ENCODE measurements at regions not wholly inside any gene's neighbourhood (a gene's known extent, or its start where the extent isn't known, plus 50 kb on each side); places are given as distances from the start of the nearest gene placed in this dataset.

GRCh38 chr2:150621526-150622213, 134.2 kb upstream of the RND3 start:
- H3K27ac Mint-ChIP-seq: no peak overlapping the region
- no peak for DNase-seq (ENCODE audit: low spot score in 2 of 2)
- no peaks in the 10 kb centered on the region for H3K4me1 Mint-ChIP-seq
- no peaks in the 10 kb centered on the region for H3K27me3 Mint-ChIP-seq
- H3K9me3 Mint-ChIP-seq: peaks cover 5% of the 10 kb centered on the region
- H3K36me3 Mint-ChIP-seq: no peaks in the 10 kb centered on the region
- no peak overlapping the region for H3K4me3 Mint-ChIP-seq
- ATAC-seq (ENCODE audit: low read depth): no peak

DNA sequence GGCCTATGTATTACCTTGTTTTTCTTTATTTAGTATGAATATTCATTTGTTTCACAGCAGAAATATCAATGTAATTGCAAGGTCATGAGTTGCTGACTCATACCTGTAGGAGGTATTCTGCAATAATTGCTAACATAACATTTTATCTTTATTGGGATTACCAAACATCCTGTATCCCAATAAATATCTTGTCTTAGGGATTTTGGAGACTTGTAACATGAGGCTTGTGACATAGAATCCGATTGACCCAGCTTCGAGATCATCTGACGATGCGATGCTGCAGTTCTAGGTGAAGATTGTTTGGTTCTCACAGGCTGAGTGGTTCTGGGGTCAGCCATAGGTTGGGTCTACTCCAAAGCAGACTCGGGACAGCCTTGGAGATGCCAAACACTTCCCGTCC, 133.4 kb upstream of the RND3 start:
- no peaks in the 10 kb centered on the region for H3K36me3 Mint-ChIP-seq
- H3K27ac Mint-ChIP-seq: no peak overlapping the region
- ATAC-seq (ENCODE audit: low read depth) (no peak), DNase-seq (ENCODE audit: low spot score in 2 of 2) (no peak)
- H3K4me3 Mint-ChIP-seq: no peak overlapping the region
- peaks cover 1% of the 10 kb centered on the region for H3K9me3 Mint-ChIP-seq
- no peaks in the 10 kb centered on the region for H3K4me1 Mint-ChIP-seq
- no peaks in the 10 kb centered on the region for H3K27me3 Mint-ChIP-seq

DNA sequence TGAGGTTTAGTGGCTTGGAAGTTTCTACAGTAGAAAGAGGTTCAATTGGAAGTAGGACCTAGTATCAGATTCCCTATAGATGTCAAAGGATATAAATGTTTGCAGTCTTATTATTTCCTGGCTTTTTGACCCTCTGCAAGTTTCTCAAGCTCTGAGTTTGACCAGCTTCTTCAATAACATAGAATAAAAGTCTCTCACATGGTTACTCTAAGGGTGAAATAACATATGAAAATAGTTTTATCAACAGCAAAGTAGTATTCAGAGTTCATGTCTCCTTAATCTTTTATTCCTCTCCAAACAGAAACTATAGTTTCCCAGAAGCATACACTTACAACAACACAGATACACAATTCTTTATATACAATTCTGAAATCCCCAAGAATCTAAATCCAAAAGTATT, 132.9 kb upstream of the RND3 start:
- Mint-ChIP-seq H3K4me3 (no peak overlapping the region), H3K27me3 (no peaks in the 10 kb centered on the region), H3K36me3 (no peaks in the 10 kb centered on the region), H3K4me1 (no peaks in the 10 kb centered on the region), H3K27ac (no peak overlapping the region), H3K9me3 (peaks cover 1% of the 10 kb centered on the region)
- ATAC-seq (ENCODE audit: low read depth) (no peak), DNase-seq (ENCODE audit: low spot score in 2 of 2) (no peak)

DNA sequence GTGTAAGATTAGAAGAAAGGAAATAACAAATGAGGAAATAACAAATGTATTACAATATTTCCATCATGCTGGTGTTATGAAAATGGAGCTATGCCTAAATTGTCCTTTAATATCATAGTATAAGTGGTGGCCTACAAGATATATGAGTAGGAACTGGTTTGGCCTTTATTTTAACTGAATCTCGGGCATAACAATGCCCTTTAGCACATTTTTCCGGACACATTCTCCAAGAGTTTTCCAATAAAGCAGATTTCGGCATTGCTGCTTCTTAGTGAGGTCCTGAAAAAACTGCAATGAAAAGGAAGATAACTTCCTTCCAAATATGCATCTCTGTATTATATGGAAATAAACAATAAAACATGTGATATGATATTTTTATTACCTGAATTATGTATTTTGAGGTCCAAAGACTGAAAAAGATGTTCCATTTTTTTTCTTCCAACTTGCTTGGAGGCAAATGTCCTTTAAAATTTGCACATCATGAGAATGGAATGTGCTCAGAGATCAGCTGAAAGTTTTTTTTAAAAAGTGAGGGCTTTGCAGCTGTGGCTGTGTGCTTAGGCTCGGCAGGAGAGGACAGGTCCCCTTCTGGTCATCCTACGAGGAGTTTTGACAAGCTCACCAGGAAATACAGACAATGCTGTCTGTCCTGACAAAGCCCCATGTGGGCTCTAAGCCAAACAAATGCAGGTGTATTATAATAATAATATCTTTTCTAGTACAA, 132.3 kb upstream of the RND3 start:
- H3K9me3 Mint-ChIP-seq: peaks cover 1% of the 10 kb centered on the region
- H3K4me1 Mint-ChIP-seq: no peaks in the 10 kb centered on the region
- no peak for DNase-seq (ENCODE audit: low spot score in 2 of 2)
- no peaks in the 10 kb centered on the region for H3K27me3 Mint-ChIP-seq
- H3K4me3 Mint-ChIP-seq: no peak overlapping the region
- no peak overlapping the region for H3K27ac Mint-ChIP-seq
- ATAC-seq (ENCODE audit: low read depth): no peak
- H3K36me3 Mint-ChIP-seq: no peaks in the 10 kb centered on the region

DNA sequence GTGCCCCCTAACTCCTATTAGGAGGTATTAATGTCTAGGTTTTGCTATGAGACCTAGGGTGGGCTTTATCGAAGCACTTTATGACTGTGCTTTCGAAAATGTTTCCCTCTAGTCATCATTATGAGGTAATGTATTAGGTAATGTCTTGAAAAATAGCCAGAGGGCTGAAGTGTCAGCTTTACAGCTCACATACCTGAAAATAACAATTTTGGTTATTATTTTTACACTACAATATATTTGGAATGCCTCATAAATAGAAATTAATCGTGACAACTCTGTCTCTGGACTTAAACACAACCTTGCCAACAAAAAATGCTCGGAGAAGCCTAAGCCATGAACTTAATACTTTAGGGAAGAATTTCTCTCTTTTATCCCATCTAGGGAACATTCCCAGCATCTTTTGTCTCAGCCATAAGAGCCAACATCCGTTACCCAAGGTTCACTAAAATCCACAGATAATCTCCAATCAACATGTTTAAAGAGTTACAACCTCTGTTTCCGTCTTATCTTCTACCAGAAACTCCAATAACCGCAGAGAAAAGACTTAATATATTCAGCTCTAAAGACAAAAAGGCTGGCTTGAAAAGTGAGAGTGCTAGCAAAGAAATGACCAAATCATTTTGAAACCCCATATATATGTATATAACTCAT, 130.9 kb upstream of the RND3 start:
- H3K27ac Mint-ChIP-seq: no peak overlapping the region
- no peaks in the 10 kb centered on the region for H3K36me3 Mint-ChIP-seq
- no peaks in the 10 kb centered on the region for H3K27me3 Mint-ChIP-seq
- DNase-seq (ENCODE audit: low spot score in 2 of 2) (no peak), ATAC-seq (ENCODE audit: low read depth) (no peak)
- no peaks in the 10 kb centered on the region for H3K4me1 Mint-ChIP-seq
- no peak overlapping the region for H3K4me3 Mint-ChIP-seq
- peaks cover 1% of the 10 kb centered on the region for H3K9me3 Mint-ChIP-seq

DNA sequence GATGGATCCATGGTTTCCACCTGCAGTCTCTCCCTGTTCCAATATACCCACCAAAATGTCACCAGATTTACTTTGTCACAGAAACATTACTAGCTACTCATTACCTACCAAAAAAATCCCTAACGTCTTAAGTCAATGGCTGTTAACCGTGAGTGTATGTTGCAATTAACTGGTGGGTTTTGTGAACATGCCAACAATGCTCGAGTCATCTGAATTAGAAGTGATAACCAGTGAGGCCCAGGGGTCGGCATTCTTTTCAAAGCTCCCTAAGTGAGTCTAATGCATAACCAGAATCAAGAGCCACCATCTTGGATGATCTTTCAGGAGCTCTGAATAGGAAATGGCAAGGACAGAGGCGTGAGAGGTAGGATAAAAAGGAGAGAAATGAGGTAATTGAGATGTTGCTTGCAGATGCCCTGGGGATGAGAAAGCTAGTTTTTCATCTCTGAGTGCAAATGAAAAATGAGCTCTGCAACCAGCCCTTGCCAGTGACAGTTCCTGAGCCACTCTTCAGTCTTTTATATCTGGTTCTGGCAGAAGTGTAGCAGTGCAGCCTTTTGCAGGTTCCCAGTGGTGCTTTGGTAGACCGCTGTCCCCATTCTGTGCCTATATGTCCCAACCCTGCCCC, 130.0 kb upstream of the RND3 start:
- H3K36me3 Mint-ChIP-seq: no peaks in the 10 kb centered on the region

DNA sequence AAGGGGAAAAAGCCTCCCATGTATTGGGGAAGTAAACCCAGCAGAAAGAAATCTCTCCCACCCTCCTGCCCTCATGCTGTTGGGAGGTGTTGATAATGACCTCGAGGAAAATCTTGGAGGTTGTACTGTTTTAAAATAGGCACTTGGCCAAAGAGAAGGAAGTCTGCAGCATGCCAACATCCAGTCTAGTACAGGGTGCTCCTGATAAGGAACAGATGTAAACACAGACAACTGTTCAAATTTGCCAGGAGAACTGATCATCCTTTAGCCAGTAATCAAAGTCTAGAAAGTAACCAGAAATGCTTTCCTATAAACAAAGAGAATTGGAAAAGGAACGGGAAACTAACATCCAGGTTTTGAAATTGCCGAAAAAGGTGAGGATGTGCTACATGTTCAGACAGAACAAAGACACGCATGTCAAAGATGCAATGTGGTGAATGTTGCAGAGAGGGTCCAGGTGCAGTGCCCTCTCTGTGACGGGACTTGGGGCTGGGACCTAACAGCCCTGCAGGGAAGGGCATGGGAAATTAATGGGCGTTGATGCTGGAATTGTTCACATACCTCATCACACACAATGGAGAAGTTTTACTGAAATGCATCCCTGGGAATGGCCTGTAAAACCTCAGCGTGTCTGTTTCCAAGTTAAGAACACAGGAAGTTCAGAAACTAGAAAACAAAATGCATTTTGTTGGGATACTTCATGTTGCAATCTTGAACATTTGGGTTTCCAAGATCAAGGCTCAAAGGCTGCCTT, 125.7 kb upstream of the RND3 start:
- no peak for ATAC-seq (ENCODE audit: low read depth)

More for the DNA sequence above, 130.0 kb upstream of the RND3 start:
- Mint-ChIP-seq H3K9me3 (peaks cover 1% of the 10 kb centered on the region), H3K4me1 (no peaks in the 10 kb centered on the region), H3K27me3 (no peaks in the 10 kb centered on the region), H3K4me3 (no peak overlapping the region), H3K27ac (no peak overlapping the region)
- DNase-seq (ENCODE audit: low spot score in 2 of 2) (no peak), ATAC-seq (ENCODE audit: low read depth) (no peak)

DNA sequence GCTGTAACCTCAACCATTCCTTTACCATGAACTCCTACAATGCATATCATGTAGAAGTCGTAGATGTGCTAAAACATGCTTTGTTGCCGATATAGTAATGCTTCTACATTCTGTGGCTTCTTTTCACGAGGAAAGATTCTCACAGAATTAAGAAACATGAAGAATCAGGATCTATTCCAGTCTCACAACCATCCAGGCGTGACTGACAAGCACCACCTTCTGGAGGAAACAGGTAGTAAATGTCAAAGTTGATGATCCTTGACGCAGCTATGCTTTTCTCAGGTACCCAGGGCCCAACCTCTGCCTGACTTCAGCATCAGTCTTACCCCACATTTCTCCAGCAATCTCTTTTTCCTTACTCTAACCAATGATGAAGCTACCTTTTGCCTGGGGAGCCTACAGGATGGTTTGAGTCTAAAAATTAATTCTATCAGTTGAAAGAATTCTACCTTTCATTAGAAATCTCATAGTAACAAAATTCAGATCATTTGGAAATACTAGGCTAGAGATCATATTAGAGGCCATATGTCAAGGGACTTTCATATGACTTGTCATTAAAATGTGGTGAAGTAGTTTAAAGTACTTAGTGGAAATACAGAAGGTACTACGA, 123.3 kb upstream of the RND3 start:
- Mint-ChIP-seq H3K27me3 (no peaks in the 10 kb centered on the region), H3K9me3 (no peaks in the 10 kb centered on the region), H3K36me3 (no peaks in the 10 kb centered on the region), H3K27ac (no peak overlapping the region), H3K4me1 (no peaks in the 10 kb centered on the region), H3K4me3 (no peak overlapping the region)
- DNase-seq (ENCODE audit: low spot score in 2 of 2) (no peak), ATAC-seq (ENCODE audit: low read depth) (no peak)

More for the DNA sequence above, 125.7 kb upstream of the RND3 start:
- peaks cover 1% of the 10 kb centered on the region for H3K9me3 Mint-ChIP-seq
- no peak for DNase-seq (ENCODE audit: low spot score in 2 of 2)
- H3K4me1 Mint-ChIP-seq: no peaks in the 10 kb centered on the region
- H3K4me3 Mint-ChIP-seq: no peak overlapping the region
- H3K36me3 Mint-ChIP-seq: no peaks in the 10 kb centered on the region
- H3K27me3 Mint-ChIP-seq: no peaks in the 10 kb centered on the region
- H3K27ac Mint-ChIP-seq: no peak overlapping the region

- ATAC-seq (ENCODE audit: low read depth) (no peak), DNase-seq (ENCODE audit: low spot score in 2 of 2) (no peak)
- Mint-ChIP-seq H3K9me3 (no peaks in the 10 kb centered on the region), H3K4me1 (no peaks in the 10 kb centered on the region), H3K27ac (no peak overlapping the region), H3K36me3 (no peaks in the 10 kb centered on the region), H3K27me3 (no peaks in the 10 kb centered on the region), H3K4me3 (no peak overlapping the region)
Observed at GRCh38 chr2:150609831-150610582, 122.5 kb upstream of the RND3 start.

- ATAC-seq (ENCODE audit: low read depth) (no peak), DNase-seq (ENCODE audit: low spot score in 2 of 2) (no peak)
- Mint-ChIP-seq H3K4me1 (no peaks in the 10 kb centered on the region), H3K27me3 (no peaks in the 10 kb centered on the region), H3K4me3 (no peak overlapping the region), H3K27ac (no peak overlapping the region), H3K36me3 (no peaks in the 10 kb centered on the region), H3K9me3 (no peaks in the 10 kb centered on the region)
Observed at GRCh38 chr2:150608341-150608740, 120.9 kb upstream of the RND3 start.

DNA sequence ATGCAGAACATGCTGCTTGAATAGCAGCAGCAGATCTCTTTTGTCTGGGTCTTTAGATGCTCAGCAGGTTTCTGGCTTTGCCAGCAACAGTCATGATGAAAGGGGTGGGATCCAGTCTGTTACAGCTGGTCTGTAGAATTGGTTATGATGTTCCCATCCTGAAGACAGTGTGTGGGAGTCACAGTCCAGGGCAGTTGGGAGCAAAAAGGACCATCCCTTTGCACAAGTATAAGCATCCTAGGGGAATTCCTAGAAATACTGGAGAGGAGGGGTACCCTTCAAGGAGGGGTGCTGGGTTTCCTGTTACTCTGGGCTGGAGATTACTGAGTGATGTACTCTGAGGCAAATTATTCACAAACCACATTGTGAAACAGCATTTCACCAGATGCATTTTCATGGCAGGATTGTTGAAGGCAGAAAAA, 119.9 kb upstream of the RND3 start:
- ATAC-seq (ENCODE audit: low read depth) (no peak), DNase-seq (ENCODE audit: low spot score in 2 of 2) (no peak)
- no peaks in the 10 kb centered on the region for H3K9me3 Mint-ChIP-seq
- H3K27ac Mint-ChIP-seq: no peak overlapping the region
- H3K36me3 Mint-ChIP-seq: no peaks in the 10 kb centered on the region
- no peak overlapping the region for H3K4me3 Mint-ChIP-seq
- no peaks in the 10 kb centered on the region for H3K27me3 Mint-ChIP-seq
- H3K4me1 Mint-ChIP-seq: no peaks in the 10 kb centered on the region

DNA sequence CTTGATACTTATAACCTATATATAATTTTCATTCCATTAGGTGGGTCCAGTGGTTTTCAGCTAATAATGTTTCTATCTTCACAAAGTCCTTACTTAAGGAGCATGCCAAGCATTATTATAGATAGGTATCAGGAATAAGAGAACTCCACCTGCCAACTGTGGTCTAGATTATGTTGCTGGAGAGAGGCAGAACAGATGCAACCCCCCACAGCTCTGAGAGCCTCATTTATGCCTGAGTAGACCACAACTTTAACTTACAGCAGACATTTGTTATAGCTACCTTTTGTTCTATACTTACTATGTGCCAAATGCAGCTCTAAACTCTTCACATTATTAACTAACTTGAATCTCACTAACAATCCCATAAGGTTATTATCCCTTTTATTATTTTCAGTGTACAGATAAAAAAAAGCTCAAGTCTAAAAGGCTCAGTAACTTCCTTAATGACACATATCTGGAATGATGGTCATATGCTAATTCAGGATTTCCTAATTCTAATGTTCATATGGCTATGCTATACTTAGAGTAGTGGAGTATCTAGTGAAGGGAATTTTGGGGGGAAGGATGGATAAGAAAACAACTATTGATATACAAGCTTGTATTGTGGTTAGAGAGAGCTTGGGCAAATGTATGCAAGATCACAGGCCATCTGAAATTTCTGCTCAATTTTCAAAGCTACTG, 119.1 kb upstream of the RND3 start:
- H3K4me3 Mint-ChIP-seq: no peak overlapping the region
- H3K9me3 Mint-ChIP-seq: no peaks in the 10 kb centered on the region
- no peaks in the 10 kb centered on the region for H3K4me1 Mint-ChIP-seq
- DNase-seq (ENCODE audit: low spot score in 2 of 2): no peak
- no peak for ATAC-seq (ENCODE audit: low read depth)
- no peak overlapping the region for H3K27ac Mint-ChIP-seq
- no peaks in the 10 kb centered on the region for H3K27me3 Mint-ChIP-seq
- no peaks in the 10 kb centered on the region for H3K36me3 Mint-ChIP-seq

All from memory B cell (primary cell).